GM12878 (cell line): ENCODE measurements at regions not wholly inside any gene's neighbourhood (a gene's known extent, or its start where the extent isn't known, plus 50 kb on each side); places are given as distances from the start of the nearest gene placed in this dataset.

Experiments used
- ATAC-seq: fragments of 200-7000 bp; cut with Tn5 transposase; 3 replicates; pipeline ENCODE4 v1.9.1; 2020; ENCODE audit warnings: mild to moderate bottlenecking, moderate library complexity
- BruUV-seq: library from RNA; stranded (reverse); fragments of 400-500 nt; replicated peaks from 2 replicates; lab custom pipeline; 2021; lab: Mats Ljungman, UMichigan
- CTCF ChIA-PET: fragments of 300-600 bp; sonication (Branson Sonifier 250); formaldehyde crosslinking; extraction: SDS; loops from one replicate; lab custom pipeline; 2021; ENCODE audit warnings: inconsistent platforms; lab: Yijun Ruan, JAX
- POLR2A ChIA-PET: fragments of 350-600 bp; formaldehyde crosslinking; extraction: SDS; loops from one replicate; lab custom pipeline; 2021; ENCODE audit warnings: inconsistent platforms; lab: Charles Lee
- RAD21 ChIA-PET: fragments of 300-600 bp; sonication (Branson Sonifier 250); formaldehyde crosslinking; loops from one replicate; lab custom pipeline; 2023; ENCODE audit warnings: antibody characterized with exemption; ENCODE audit not compliant: unreplicated experiment; lab: Charles Lee
- SMC1A ChIA-PET: fragments of 300-600 bp; sonication (Branson Sonifier 250); formaldehyde crosslinking; loops from one replicate; lab custom pipeline; 2023; ENCODE audit not compliant: unreplicated experiment, uncharacterized antibody; lab: Charles Lee
- DNase-seq: peaks from one replicate; pipeline ENCODE4 v3.0.0-alpha.2; 2011; ENCODE audit warnings: low read depth, low spot score
- FAIRE-seq: peaks from 3 replicates; lab custom pipeline; 2011; peaks lifted over from hg19 to GRCh38; lab: Jason Lieb, UNC
- H2AFZ ChIP-seq: 2 replicates; pipeline ENCODE4 v1.6.0; 2011; ENCODE audit warnings: low read depth, low read length, control low read depth; ENCODE audit not compliant: control insufficient read depth
- H3K27ac ChIP-seq: 2 replicates; pipeline ENCODE4 v1.5.1; 2011; ENCODE audit warnings: control low read depth; ENCODE audit not compliant: control insufficient read depth, insufficient read depth
- H3K27me3 ChIP-seq, 2 experiments: replicated peaks in 1 of 2; 2 replicates each; pipeline versions ENCODE4 v1.6.0 to v1.6.1; 2011; ENCODE audit warnings: low read length in 1 of 2; ENCODE audit not compliant: control insufficient read depth in 2 of 2, insufficient read depth in 2 of 2
- H3K36me3 ChIP-seq, 2 experiments: 2 replicates each; pipeline ENCODE4 v1.5.1; 2011; ENCODE audit warnings: low read length in 1 of 2; ENCODE audit not compliant: control insufficient read depth in 2 of 2, insufficient read depth in 2 of 2
- H3K4me1 ChIP-seq: 2 replicates; pipeline ENCODE4 v1.6.1; 2011; ENCODE audit warnings: mild to moderate bottlenecking, low read length, moderate library complexity, mixed read lengths; ENCODE audit not compliant: control insufficient read depth, insufficient read depth
- H3K4me2 ChIP-seq: 2 replicates; pipeline ENCODE4 v1.6.0; 2011; ENCODE audit warnings: control low read depth; ENCODE audit not compliant: control insufficient read depth, insufficient read depth
- H3K4me3 ChIP-seq: fragments of 200-600 bp; sonication (generic); 2 replicates; pipeline ENCODE4 v1.5.1; 2016
- H3K79me2 ChIP-seq: 2 replicates; pipeline ENCODE4 v1.6.0; 2011; ENCODE audit warnings: low read length; ENCODE audit not compliant: control insufficient read depth, insufficient read depth
- H3K9ac ChIP-seq: 2 replicates; pipeline ENCODE4 v1.8.0; 2011; ENCODE audit warnings: low read length, control low read depth, mixed read lengths; ENCODE audit not compliant: control insufficient read depth, insufficient read depth
- H3K9me3 ChIP-seq: replicated peaks from 3 replicates; pipeline ENCODE4 v1.5.1; 2011; ENCODE audit warnings: mild to moderate bottlenecking, low read length; ENCODE audit not compliant: control insufficient read depth, insufficient read depth
- H4K20me1 ChIP-seq: 2 replicates; pipeline ENCODE4 v1.6.0; 2011; ENCODE audit not compliant: control insufficient read depth, insufficient read depth
- ATF2 ChIP-seq: IDR thresholded peaks from 2 replicates; pipeline ENCODE4 v1.6.1; 2012; ENCODE audit warnings: low read length, inconsistent platforms
- CBX3 ChIP-seq: fragments of 200-600 bp; sonication (generic); IDR thresholded peaks from 2 replicates; pipeline ENCODE4 v1.6.1; 2016; ENCODE audit warnings: low read depth, borderline replicate concordance
- CHD2 ChIP-seq: IDR thresholded peaks from 2 replicates; pipeline ENCODE4 v1.6.1; 2011; ENCODE audit warnings: low read depth, low read length, improper control_type of control experiment, borderline replicate concordance
- ELK1 ChIP-seq: IDR thresholded peaks from 2 replicates; pipeline ENCODE4 v1.6.1; 2012; ENCODE audit warnings: low read depth, low read length, improper control_type of control experiment
- FOXK2 ChIP-seq: fragments of 450-650 bp; IDR thresholded peaks from 2 replicates; pipeline ENCODE4 v1.6.1; 2017; ENCODE audit warnings: mild to moderate bottlenecking, moderate library complexity
- HDAC6 ChIP-seq: fragments of 200-600 bp; sonication (generic); IDR thresholded peaks from one replicate; pipeline ENCODE4 v1.8.0; 2017; ENCODE audit warnings: antibody characterized with exemption; ENCODE audit not compliant: unreplicated experiment
- KLF5 ChIP-seq: fragments of 450-650 bp; IDR thresholded peaks from 2 replicates; pipeline ENCODE4 v1.6.1; 2014; ENCODE audit warnings: mild to moderate bottlenecking; ENCODE audit not compliant: partially characterized antibody
- LARP7 ChIP-seq: fragments of 450-650 bp; IDR thresholded peaks from 2 replicates; pipeline ENCODE4 v1.6.1; 2017; ENCODE audit warnings: mild to moderate bottlenecking
- MXI1 ChIP-seq: fragments of 150-350 bp; IDR thresholded peaks from 2 replicates; pipeline ENCODE4 v1.6.1; 2011; ENCODE audit warnings: low read depth, mild to moderate bottlenecking, inconsistent platforms, low read length, improper control_type of control experiment
- NBN ChIP-seq: fragments of 450-650 bp; IDR thresholded peaks from 2 replicates; pipeline ENCODE4 v1.6.1; 2016
- PKNOX1 ChIP-seq: fragments of 450-650 bp; IDR thresholded peaks from 2 replicates; pipeline ENCODE4 v1.6.1; 2016; ENCODE audit warnings: mild to moderate bottlenecking
- RAD21 ChIP-seq: IDR thresholded peaks from 2 replicates; pipeline ENCODE4 v1.6.1; 2011; ENCODE audit warnings: mild to moderate bottlenecking, low read depth, low read length, moderate library complexity; ENCODE audit not compliant: insufficient read depth
- RELA ChIP-seq: fragments of 450-650 bp; IDR thresholded peaks from 2 replicates; pipeline ENCODE4 v1.8.0; 2014; ENCODE audit warnings: borderline replicate concordance; ENCODE audit not compliant: partially characterized antibody
- SP1 ChIP-seq: IDR thresholded peaks from one replicate; pipeline ENCODE4 v1.6.1; 2011; ENCODE audit warnings: low read depth, low read length
- SPI1 ChIP-seq: IDR thresholded peaks from 2 replicates; pipeline ENCODE4 v1.6.1; 2011; ENCODE audit warnings: low read depth, mild to moderate bottlenecking, low read length, moderate library complexity, borderline replicate concordance; ENCODE audit not compliant: insufficient read depth
- TCF7 ChIP-seq: IDR thresholded peaks from 2 replicates; pipeline ENCODE4 v1.6.1; 2014; ENCODE audit warnings: antibody characterized with exemption, borderline replicate concordance
- YBX1 ChIP-seq: fragments of 450-650 bp; IDR thresholded peaks from 2 replicates; pipeline ENCODE4 v1.6.1; 2016; ENCODE audit warnings: antibody characterized with exemption
- WGBS: methylation state at CpG from one replicate; pipeline ENCODE4 v1.1.6; 2016; ENCODE audit warnings: low lambda C conversion rate; ENCODE audit not compliant: insufficient replicate concordance, insufficient coverage; ENCODE audit errors: missing lambda C conversion rate; 5-methylcytosine and 5-hydroxymethylcytosine counted together
- in situ Hi-C: fragments of 300-500 bp; cut with MboI; formaldehyde crosslinking; loops from 9 replicates; pipeline ENCODE4 v1.14.3; 2018; ENCODE audit warnings: mixed read lengths
- intact Hi-C: fragments of 100-400 bp; cut with micrococcal nuclease; formaldehyde crosslinking; loops from one replicate; pipeline ENCODE4 v1.14.2; 2022; ENCODE audit not compliant: unreplicated experiment

GRCh38 chr12:29899212-29899931 lies 115.6 kb upstream of the TMTC1 start:
- intact Hi-C loops = no loop called here

More at GRCh38 chr12:29899212-29899931, 115.6 kb upstream of the TMTC1 start:
- BruUV-seq = no TSS peak
- ATAC-seq (no peak), FAIRE-seq (no peak), DNase-seq (no peak)
- no peaks in the 10 kb centered on the region; the same call in 2 of the 3 replicates for H3K9me3 ChIP-seq
- no peak overlapping the region for H3K4me3 ChIP-seq
- 41% methylated on average over 2 of the region's 2 CpGs for WGBS
- no peaks in the 10 kb centered on the region for H4K20me1 ChIP-seq
- in situ Hi-C loops = no loop called here
- ChIA-PET SMC1A (interaction anchor here (0.6 to 5.2 kb wide), 13 partner anchors 10 to 392 kb away, joined by 3 to 64 read pairs (median 4); no protein-coding TSS in a partner anchor), POLR2A (interaction anchor here (1.8 kb wide), 1 partner anchor 131 kb away, joined by 4 read pairs; no protein-coding TSS in a partner anchor), RAD21 (interaction anchor here (1.2 to 4.0 kb wide), 4 partner anchors 40 to 346 kb away, joined by 3 to 30 read pairs (median 4); no protein-coding TSS in a partner anchor), CTCF (interaction anchor here (0.6 to 6.4 kb wide), 6 partner anchors 10 to 378 kb away, joined by 4 to 71 read pairs (median 12); no protein-coding TSS in a partner anchor)
- TF ChIP-seq SP1 (no peak), SPI1 (no peak), NBN (no peak), RELA (no peak), PKNOX1 (no peak), HDAC6 (no peak), YBX1 (no peak), CHD2 (no peak), ELK1 (no peak), CBX3 (no peak), MXI1 (no peak), RAD21 (no peak), FOXK2 (no peak), LARP7 (no peak), ATF2 (no peak), KLF5 (no peak), TCF7 (no peak)
- H3K79me2 ChIP-seq = no peaks in the 10 kb centered on the region
- H3K4me1 ChIP-seq = no peaks in the 10 kb centered on the region
- H3K27ac ChIP-seq = no peak overlapping the region
- H3K4me2 ChIP-seq = no peak overlapping the region
- H3K27me3 ChIP-seq = no peaks in the 10 kb centered on the region
- H3K36me3 ChIP-seq = no peaks in the 10 kb centered on the region
- H3K9ac ChIP-seq = no peak overlapping the region
- H2AFZ ChIP-seq = no peak overlapping the region
